DMS 273 treated with DMSO at 0.1 percent for 48 hours (cell line): ENCODE measurements at regions not wholly inside any gene's neighbourhood (a gene's known extent, or its start where the extent isn't known, plus 50 kb on each side); places are given as distances from the start of the nearest gene placed in this dataset.

Source experiments
- DNase-seq: peaks from one replicate; lab custom pipeline; 2025; lab: John Stamatoyannopoulos, UW

DNA sequence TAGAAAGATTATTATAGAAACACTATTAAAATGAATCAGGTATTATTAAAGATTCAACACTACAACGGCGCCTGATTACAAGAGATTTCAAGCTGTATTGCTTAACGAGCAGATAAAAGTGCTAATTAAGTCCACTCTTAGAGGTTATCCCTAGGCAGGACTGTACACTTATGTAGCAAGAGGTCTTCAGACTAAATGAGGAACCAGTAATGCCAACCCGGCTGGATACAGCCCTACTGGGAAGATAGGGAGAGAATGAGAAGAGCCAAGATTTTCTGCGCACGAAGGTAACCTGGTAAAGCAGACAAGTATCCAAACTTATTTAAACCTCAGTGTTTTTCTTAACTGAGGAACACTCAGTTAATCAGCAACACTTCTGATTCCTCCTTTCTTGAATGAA is 115.7 kb upstream of the HIVEP3 start:
- DNase-seq = no peak

GRCh38 chr1:42033629-42034028 is 114.9 kb upstream of the HIVEP3 start:
- no peak for DNase-seq

DNA sequence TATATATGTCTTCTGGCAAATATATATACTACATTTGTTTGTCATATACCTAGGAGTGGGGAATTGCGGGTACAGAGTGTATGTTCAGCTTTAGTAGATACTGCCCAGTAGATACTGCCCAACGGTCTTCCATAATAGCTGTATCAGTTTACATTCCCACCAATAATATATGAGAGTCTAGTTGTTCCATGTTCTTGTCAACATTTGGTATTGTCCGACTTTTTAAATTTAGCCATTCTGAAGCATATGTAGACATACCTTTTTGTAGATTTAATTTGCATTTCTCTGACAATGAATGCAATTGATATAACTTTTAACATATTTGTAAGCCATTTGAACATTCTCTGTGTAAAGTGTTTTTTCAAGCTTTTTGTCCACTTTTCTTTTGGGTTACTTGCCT is 99.0 kb upstream of the HIVEP3 start:
- DNase-seq = no peak

- no peak for DNase-seq
These were observed 98.5 kb upstream of the HIVEP3 start for GRCh38 chr1:42017259-42017658.

GRCh38 chr1:42014823-42015222 is 96.1 kb upstream of the HIVEP3 start:
- no peak for DNase-seq

DNA sequence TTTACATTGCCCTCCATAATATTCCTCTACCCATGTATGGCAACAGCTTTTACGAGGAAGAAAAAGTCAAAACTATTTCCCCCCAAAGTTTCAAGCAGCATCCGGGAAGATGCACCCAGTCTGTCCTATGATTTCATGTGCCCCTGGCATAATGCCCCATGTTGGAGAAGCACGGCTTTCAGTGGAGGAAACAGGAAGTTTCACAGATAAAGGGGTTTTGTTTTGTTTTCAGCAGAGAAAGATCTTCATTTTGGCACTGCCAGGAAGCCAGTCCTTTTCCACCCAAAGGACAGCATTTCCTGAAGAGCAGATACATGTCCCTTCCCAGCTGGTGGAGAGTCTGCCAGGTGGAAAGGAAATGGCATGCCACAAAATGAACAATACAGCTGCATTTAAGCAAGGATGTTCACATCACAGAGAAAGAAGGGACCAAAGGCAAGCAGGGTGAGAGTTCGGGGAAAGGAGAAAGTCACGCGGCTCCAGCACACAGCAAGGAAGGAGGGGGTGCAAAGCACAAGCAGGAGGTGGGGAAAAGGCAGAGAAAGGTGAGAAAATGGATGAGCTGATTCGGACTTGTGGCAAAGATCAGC is 95.3 kb upstream of the HIVEP3 start:
- no peak for DNase-seq

- DNase-seq = no peak
These were observed 94.1 kb upstream of the HIVEP3 start for GRCh38 chr1:42012852-42013251.

DNA sequence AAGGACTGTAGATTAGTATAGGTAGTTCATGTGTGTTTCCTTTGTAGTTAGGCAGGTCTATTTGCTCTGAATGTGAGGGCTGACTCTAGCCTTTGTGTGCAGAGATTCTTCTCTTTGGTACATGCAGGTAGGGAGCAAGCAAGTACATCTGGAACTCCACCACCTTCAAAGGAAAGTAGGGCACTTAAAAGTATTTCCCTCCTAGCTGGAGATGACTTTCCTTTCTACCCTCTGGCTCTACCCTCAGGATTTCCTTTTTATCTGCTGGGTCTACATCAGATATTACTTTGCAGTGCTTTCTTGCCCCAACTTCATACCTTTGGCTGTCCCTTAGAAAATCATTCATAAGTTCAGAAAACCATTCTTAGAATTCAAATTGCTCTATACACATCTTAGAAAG is 91.7 kb upstream of the HIVEP3 start:
- DNase-seq = no peak

- DNase-seq = no peak
These were observed 89.5 kb upstream of the HIVEP3 start for GRCh38 chr1:42008264-42008663.

- no peak for DNase-seq
These were observed 88.1 kb upstream of the HIVEP3 start for GRCh38 chr1:42006836-42007235.

GRCh38 chr1:42006093-42006492 is 87.4 kb upstream of the HIVEP3 start:
- no peak for DNase-seq

- DNase-seq = no peak
These were observed 86.8 kb upstream of the HIVEP3 start for GRCh38 chr1:42005530-42005929.

DNA sequence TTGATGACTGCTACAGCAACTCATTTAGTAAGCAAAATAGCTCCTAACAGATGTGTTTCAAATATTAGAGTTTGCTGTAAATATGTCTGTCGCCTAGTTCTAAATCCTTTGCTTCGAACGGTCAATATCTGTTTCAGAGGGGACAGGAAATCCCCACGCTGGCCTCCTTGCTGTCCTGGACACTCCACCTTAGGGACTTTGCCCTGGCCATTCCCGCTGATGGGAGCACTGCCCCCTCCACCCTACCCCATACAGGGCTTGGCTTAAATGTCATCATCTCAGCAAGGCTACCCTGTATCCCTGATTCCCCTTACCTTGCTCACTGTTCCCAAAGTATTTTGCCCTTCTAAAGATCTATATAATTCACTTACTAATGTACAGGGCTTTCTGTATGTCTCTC is 86.1 kb upstream of the HIVEP3 start:
- no peak for DNase-seq

- DNase-seq = no peak
These were observed 85.6 kb upstream of the HIVEP3 start for GRCh38 chr1:42004322-42004721.

DNA sequence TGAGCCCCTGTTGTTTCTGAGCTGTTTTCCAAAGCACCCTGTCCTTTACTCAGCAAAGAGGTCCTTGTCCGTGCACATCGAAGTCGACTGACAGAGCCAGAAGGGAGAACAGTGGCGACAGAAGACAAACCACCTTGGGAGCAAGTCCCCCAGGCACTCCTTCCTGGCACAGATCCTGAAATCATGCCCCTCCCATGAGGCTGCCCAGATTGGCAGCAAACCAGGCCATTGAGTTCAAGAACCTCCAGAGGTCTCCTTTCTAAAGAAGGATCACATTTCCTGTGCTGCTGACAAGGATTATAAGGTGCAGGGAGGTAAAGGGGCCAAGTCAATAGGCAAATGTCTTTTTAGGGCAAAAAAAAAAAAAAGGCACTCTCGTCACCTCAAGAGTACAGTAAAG is 84.7 kb upstream of the HIVEP3 start:
- peak; percentile 51 for DNase-seq

GRCh38 chr1:42002220-42002619 is 83.5 kb upstream of the HIVEP3 start:
- no peak for DNase-seq

GRCh38 chr1:42000766-42001165 is 82.0 kb upstream of the HIVEP3 start:
- no peak for DNase-seq

DNA sequence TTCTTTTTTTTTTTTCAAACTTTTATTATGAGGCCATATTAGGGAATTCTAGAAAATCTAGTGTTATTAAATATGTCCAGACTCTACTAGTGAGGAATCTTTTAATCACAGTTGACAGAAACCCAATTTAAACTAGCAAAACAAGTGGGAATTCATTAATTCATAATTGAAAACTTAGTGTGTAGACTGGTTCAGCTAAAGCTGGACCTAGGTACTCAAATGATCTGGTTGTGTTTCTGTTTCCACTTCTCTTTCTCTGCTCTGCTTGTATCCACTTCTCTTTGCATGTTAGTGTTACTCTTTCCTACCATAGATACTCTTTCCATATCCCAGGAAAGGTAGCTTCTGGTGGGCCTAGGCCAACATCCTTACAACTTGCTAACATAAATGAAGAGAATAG is 81.2 kb upstream of the HIVEP3 start:
- no peak for DNase-seq

GRCh38 chr1:41998250-41998649 is 79.5 kb upstream of the HIVEP3 start:
- no peak for DNase-seq

DNA sequence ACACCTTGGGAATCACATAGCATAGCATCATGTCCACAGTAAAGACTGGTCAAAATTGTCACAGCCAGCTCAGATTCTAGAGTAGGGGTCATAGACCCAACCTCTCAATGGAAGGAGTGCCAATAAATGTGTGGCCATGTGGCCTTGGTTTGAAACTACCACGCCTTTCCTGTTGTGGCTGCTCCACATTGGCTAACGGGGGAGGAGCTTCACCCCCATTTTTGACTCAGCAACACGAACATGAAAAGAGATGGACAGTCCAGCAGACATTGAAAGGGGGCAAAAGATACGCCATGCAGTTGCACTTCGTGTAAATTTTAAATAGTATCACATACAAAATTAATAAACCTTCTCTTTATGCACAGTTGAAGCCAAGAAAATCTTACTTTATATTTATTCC is 78.4 kb upstream of the HIVEP3 start:
- no peak for DNase-seq

GRCh38 chr1:41995441-41996130 is 76.9 kb upstream of the HIVEP3 start:
- DNase-seq = no peak

DNA sequence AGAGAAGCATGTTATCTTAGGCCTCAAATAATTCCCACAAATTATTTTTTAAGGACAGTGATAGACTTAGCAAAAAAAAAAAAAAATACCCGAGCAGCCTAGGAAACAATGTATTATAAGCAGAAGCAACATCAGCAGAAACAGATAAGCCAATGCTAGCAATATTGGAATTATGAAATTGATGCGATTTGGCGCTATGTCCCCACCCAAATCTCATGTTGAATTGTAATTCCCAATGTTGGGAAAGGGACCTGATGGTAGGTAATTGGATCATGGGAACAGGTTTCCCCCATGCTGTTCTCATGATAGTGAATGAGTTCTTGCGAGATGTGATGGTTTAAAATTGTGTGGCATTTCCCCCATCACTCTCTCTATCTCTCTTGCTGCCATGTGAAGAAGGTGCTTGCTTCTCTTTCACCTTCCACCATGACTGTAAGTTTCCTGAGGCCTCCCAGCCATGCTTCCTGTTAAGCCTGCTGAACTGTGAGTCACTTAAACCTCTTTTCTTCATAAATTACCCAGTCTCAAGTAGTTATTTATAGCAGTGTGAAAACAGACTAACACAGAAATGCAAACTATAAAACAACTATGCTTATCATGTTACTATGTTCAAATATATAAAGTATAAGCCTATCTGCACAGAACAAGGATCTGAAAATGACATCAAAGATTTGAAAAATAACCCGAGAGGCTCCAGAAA is 75.6 kb upstream of the HIVEP3 start:
- DNase-seq = no peak

DNA sequence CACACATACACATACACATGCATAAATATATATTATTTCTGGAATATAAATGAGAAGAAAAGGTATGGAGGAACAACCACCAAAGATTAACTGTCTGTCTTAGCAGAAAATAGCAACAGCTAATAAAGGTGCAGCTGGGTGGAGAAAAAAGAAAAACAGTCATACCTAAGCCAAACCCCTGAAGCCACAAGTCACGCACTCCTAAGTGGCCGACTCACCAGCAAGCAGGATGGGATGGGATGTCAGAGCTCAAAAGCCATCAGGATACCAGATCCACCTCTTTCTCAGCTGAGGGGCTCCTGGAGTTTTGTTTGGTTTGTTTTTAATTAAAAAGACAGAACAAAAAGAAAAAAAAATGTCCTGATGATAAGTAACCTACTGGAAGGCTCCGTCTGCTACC is 64.7 kb upstream of the HIVEP3 start:
- DNase-seq = no peak

GRCh38 chr1:41981796-41982195 is 63.1 kb upstream of the HIVEP3 start:
- DNase-seq = no peak
